Spleen (tissue), 11 donors: ENCODE measurements at regions not wholly inside any gene's neighbourhood (a gene's known extent, or its start where the extent isn't known, plus 50 kb on each side); places are given as distances from the start of the nearest gene placed in this dataset.

ENCODE experiments used
- DNase-seq: peaks from one replicate; pipeline ENCODE4 v3.0.0-alpha.2; 2020
- H3K27ac ChIP-seq, 8 donors: fragments of 200-600 bp; sonication (generic) in 7 of 8; 1 replicate in 4 of 8; 2 replicates in 4 of 8; pipeline versions ENCODE4 v1.5.0 to v1.8.0; 2016 to 2021; ENCODE audit warnings: inconsistent platforms in 4 of 8, mild to moderate bottlenecking in 4 of 8, moderate library complexity in 1 of 8
- H3K27me3 ChIP-seq, 7 donors: fragments of 200-600 bp; sonication (generic) in 6 of 7; replicated peaks in 1 of 7; 1 replicate in 4 of 7; 2 replicates in 3 of 7; pipeline versions ENCODE4 v1.5.0 to v1.8.0; 2016 to 2021; ENCODE audit warnings: inconsistent platforms in 3 of 7, mild to moderate bottlenecking in 1 of 7
- H3K36me3 ChIP-seq, 6 donors: fragments of 200-600 bp; sonication (generic) in 5 of 6; 1 replicate in 4 of 6; 2 replicates in 2 of 6; pipeline versions ENCODE4 v1.5.0 to v1.8.0; 2016 to 2021; ENCODE audit warnings: inconsistent platforms in 2 of 6
- H3K4me1 ChIP-seq, 6 donors: fragments of 200-600 bp; sonication (generic) in 5 of 6; 1 replicate in 3 of 6; 2 replicates in 3 of 6; pipeline versions ENCODE4 v1.5.0 to v1.8.0; 2016 to 2021; ENCODE audit warnings: inconsistent platforms in 3 of 6
- H3K4me3 ChIP-seq, 8 donors: fragments of 200-600 bp; sonication (generic) in 7 of 8; 1 replicate in 4 of 8; 2 replicates in 4 of 8; pipeline versions ENCODE4 v1.5.0 to v1.8.0; 2016 to 2021; ENCODE audit warnings: inconsistent platforms in 4 of 8, mild to moderate bottlenecking in 4 of 8, moderate library complexity in 2 of 8
- H3K9me3 ChIP-seq, 8 donors: fragments of 200-600 bp; sonication (generic) in 7 of 8; 1 replicate in 4 of 8; 2 replicates in 4 of 8; pipeline versions ENCODE4 v1.5.0 to v1.8.0; 2016 to 2021; ENCODE audit warnings: inconsistent platforms in 4 of 8
- CTCF ChIP-seq, 11 experiments: fragments of 200-600 bp in 7 of 11; fragments of 450-650 bp in 4 of 11; sonication (generic) in 4 of 11; IDR thresholded peaks in 8 of 11; conservative IDR thresholded peaks in 3 of 11; 1 replicate in 7 of 11; 2 replicates in 4 of 11; pipeline versions ENCODE4 v1.4.0 to v1.8.0; 2016 to 2021; ENCODE audit warnings: antibody characterized with exemption in 11 of 11, inconsistent platforms in 4 of 11, mild to moderate bottlenecking in 1 of 11
- POLR2A ChIP-seq, 3 donors: fragments of 450-650 bp; IDR thresholded peaks; one replicate each; pipeline ENCODE4 v1.5.1; 2017; ENCODE audit warnings: antibody characterized with exemption in 3 of 3, mild to moderate bottlenecking in 1 of 3
- POLR2AphosphoS5 ChIP-seq, 3 donors: sonication (generic); formaldehyde crosslinking; IDR thresholded peaks; one replicate each; pipeline ENCODE4 v1.5.1; 2017; ENCODE audit warnings: antibody characterized with exemption in 3 of 3
- WGBS, 5 donors: extraction: QIAGEN DNeasy Blood & Tissue Kit in 3 of 5; methylation state at CpG; one replicate each; pipeline versions ENCODE4 v1.1.5 to v1.1.7; 2013 to 2018; 5-methylcytosine and 5-hydroxymethylcytosine counted together
- intact Hi-C: fragments of 100-400 bp; cut with DNase I; formaldehyde crosslinking; loops from one replicate; pipeline ENCODE4 v1.15.0; 2023; ENCODE audit warnings: low total_unique reads
- donor health status: healthy with polysubstance abuse.
- donor health status: DM: no; HTN: no; CAD: no; lungs with moderate emphysema.
- donor health status: DM: no; HTN: no; CAD: no.
- donor health status: Bipolar disorder and iron deficiency.
- donor health status: healthy.
- donor health status: DM: no; HTN: no; CAD: no.
- donor health status: DM: yes; HTN: yes; CAD: no.

DNA sequence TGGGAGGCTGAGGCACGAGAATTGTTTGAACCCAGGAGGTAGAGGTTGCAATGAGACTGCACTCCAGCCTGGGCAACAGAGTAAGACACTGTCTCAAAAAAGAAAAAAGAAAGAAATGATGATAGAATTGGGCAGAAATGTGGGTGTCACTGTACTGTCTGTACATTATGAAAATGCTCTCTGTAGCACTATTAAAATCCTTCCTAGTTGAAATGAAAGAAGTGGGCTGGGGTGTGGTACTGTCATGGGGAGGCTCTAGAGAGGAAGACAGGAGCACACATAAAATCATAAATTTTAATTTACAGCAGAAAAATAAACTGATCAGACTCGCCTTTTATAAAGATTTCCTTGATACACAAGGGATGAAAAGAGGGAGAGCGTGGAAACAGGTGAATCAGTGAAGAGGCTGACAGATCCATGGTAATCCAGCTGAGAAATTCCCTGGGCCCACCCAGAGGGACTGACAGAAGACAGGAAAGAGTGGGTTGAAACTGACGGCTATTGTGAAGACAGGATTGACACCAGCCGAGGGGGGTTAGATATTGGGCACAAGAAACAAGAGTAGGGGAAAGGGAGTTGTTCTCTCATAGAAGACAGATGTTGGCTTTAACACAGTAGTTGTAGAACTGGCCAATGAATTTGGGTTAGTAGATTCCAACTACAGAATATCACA, 96.4 kb upstream of the ATL2 start:
- intact Hi-C loops = no loop called here
- no peak for TF ChIP-seq CTCF (IDR thresholded peaks at IDR 0.05 in 8 of 11, conservative IDR thresholded peaks at IDR 0.05 in 3 of 11)
- Histone ChIP-seq H3K4me1 (no peaks in the 10 kb centered on the region), H3K27ac (no peak overlapping the region), H3K36me3 (no peaks in the 10 kb centered on the region), H3K9me3 (no peaks in the 10 kb centered on the region), H3K27me3 (peaks cover 0 to 7% (median 0%) of the 10 kb centered on the region in 7 donors), H3K4me3 (no peak overlapping the region)
- DNase-seq = no peak
- WGBS, 5 donors = 74 to 83% (median 78%) methylated on average over 5 of the region's 5 CpGs

DNA sequence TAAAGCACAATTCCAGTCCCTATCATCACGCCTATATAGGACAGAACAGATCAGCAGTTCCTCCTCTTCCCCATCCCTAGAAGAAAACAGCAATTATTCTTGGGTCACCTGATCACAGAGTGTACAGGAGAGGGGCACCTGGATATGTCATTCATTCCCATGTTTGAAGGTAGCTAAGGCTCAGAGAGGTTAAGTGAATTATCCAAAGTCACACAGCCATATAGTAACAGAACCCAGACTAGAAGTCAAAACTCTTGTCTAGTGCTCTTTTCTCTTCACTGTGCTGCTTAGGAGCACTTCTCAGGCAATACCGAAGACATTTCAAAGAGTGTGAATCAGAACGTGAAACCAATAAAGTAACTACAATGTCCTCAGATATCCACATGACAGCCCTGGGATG, 93.0 kb upstream of the ATL2 start:
- no peak for TF ChIP-seq POLR2A (IDR thresholded peaks at IDR 0.05)
- no peak for TF ChIP-seq CTCF (IDR thresholded peaks at IDR 0.05 in 8 of 11, conservative IDR thresholded peaks at IDR 0.05 in 3 of 11)
- no peak for TF ChIP-seq POLR2AphosphoS5 (IDR thresholded peaks at IDR 0.05)
- WGBS, 5 donors = 85 to 97% (median 87%) methylated on average over 3 of the region's 3 CpGs
- H3K27me3 ChIP-seq = no peaks in the 10 kb centered on the region
- H3K27ac ChIP-seq = no peak overlapping the region
- DNase-seq = no peak
- peaks cover 0 to 6% (median 2%) of the 10 kb centered on the region in 6 donors for H3K4me1 ChIP-seq
- no peak overlapping the region for H3K4me3 ChIP-seq
- H3K36me3 ChIP-seq = no peaks in the 10 kb centered on the region
- no peaks in the 10 kb centered on the region for H3K9me3 ChIP-seq
- intact Hi-C loops = no loop called here

DNA sequence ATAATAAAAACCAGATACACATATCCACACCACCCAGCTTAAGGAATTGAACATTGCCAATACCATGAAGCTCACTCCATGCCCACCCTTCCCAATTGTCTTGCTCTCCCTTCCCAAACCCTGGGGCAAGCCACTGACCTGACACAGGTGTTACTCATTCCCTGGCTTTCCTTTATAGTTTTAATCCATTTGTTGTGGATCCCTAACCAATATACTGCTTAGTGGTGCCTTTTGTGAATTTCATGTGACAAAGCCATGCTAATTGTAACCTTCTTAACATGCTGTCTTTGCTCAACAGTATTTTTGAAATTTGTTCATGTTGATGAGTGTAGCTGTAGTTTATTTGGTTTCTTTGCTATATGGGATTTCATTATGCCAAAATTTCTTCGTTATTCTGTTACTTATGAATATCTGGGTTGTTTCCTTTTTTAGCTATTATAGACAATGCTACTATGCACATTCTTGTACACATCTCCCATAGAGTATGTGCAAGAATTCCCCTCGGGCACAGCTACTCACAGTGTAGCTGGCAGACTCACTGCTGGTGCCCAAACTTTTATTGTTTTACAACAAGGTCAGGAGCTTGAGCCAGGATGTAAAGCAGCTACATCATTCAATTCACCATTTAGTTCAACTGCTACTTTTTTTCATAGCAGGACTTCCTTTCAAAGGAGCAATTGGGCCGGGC, 90.8 kb upstream of the ATL2 start:
- Histone ChIP-seq H3K9me3 (no peaks in the 10 kb centered on the region), H3K27me3 (no peaks in the 10 kb centered on the region), H3K27ac (peak overlapping the region in 6 of 8 donors; percentile 40 to 60 (median 52)), H3K4me3 (no peak overlapping the region), H3K4me1 (peaks cover 0 to 17% (median 5%) of the 10 kb centered on the region in 6 donors), H3K36me3 (no peaks in the 10 kb centered on the region)
- no peak for DNase-seq
- 61 to 73% (median 72%) methylated on average over 3 of the region's 3 CpGs for WGBS, 5 donors
- TF ChIP-seq POLR2A (IDR thresholded peaks at IDR 0.05) (no peak), CTCF (IDR thresholded peaks at IDR 0.05 in 8 of 11, conservative IDR thresholded peaks at IDR 0.05 in 3 of 11) (no peak), POLR2AphosphoS5 (IDR thresholded peaks at IDR 0.05) (no peak)
- intact Hi-C loops = no loop called here
